ENCODE measurements at regions not wholly inside any gene's neighbourhood (a gene's known extent, or its start where the extent isn't known, plus 50 kb on each side); places are given as distances from the start of the nearest gene placed in this dataset.

- no peak for DNase-seq (ENCODE audit: low read depth, low spot score)
- H3K36me3 Mint-ChIP-seq (ENCODE audit: low read depth): peaks cover 2% of the 10 kb centered on the region
- no peaks in the 10 kb centered on the region for H3K27me3 Mint-ChIP-seq (ENCODE audit: low read depth)
- H3K9me3 Mint-ChIP-seq: peaks cover 2% of the 10 kb centered on the region
- no peak overlapping the region for H3K27ac Mint-ChIP-seq (ENCODE audit: unreplicated experiment)
- H3K4me3 Mint-ChIP-seq: no peak overlapping the region
- TF ChIP-seq CTCF (conservative IDR thresholded peaks at IDR 0.05): no peak
- H3K4me1 Mint-ChIP-seq: peaks cover 6% of the 10 kb centered on the region
These were observed 213.0 kb upstream of the TBC1D5 start for GRCh38 chr3:17955411-17955810.

GRCh38 chr3:17954801-17955200, 212.4 kb upstream of the TBC1D5 start:
- Mint-ChIP-seq H3K27ac (ENCODE audit: unreplicated experiment) (no peak overlapping the region), H3K4me3 (no peak overlapping the region), H3K9me3 (peaks cover 2% of the 10 kb centered on the region), H3K27me3 (ENCODE audit: low read depth) (no peaks in the 10 kb centered on the region), H3K4me1 (peaks cover 6% of the 10 kb centered on the region), H3K36me3 (ENCODE audit: low read depth) (peaks cover 3% of the 10 kb centered on the region)
- no peak for TF ChIP-seq CTCF (conservative IDR thresholded peaks at IDR 0.05)
- DNase-seq (ENCODE audit: low read depth, low spot score): no peak

GRCh38 chr3:17951241-17951640, 208.8 kb upstream of the TBC1D5 start:
- H3K4me3 Mint-ChIP-seq: no peak overlapping the region
- TF ChIP-seq CTCF (conservative IDR thresholded peaks at IDR 0.05): no peak
- peaks cover 33% of the 10 kb centered on the region for H3K4me1 Mint-ChIP-seq
- peaks cover 3% of the 10 kb centered on the region for H3K36me3 Mint-ChIP-seq (ENCODE audit: low read depth)
- H3K27me3 Mint-ChIP-seq (ENCODE audit: low read depth): no peaks in the 10 kb centered on the region
- DNase-seq (ENCODE audit: low read depth, low spot score): no peak
- H3K27ac Mint-ChIP-seq (ENCODE audit: unreplicated experiment): no peak overlapping the region
- peaks cover 2% of the 10 kb centered on the region for H3K9me3 Mint-ChIP-seq

- no peak overlapping the region for H3K4me3 Mint-ChIP-seq
- H3K9me3 Mint-ChIP-seq: peaks cover 2% of the 10 kb centered on the region
- H3K4me1 Mint-ChIP-seq: peaks cover 45% of the 10 kb centered on the region
- H3K27ac Mint-ChIP-seq (ENCODE audit: unreplicated experiment): no peak overlapping the region
- H3K36me3 Mint-ChIP-seq (ENCODE audit: low read depth): peaks cover 3% of the 10 kb centered on the region
- TF ChIP-seq CTCF (conservative IDR thresholded peaks at IDR 0.05): no peak
- no peaks in the 10 kb centered on the region for H3K27me3 Mint-ChIP-seq (ENCODE audit: low read depth)
- no peak for DNase-seq (ENCODE audit: low read depth, low spot score)
These were observed 206.7 kb upstream of the TBC1D5 start for GRCh38 chr3:17949101-17949500.

- Mint-ChIP-seq H3K4me3 (no peak overlapping the region), H3K4me1 (peaks cover 48% of the 10 kb centered on the region), H3K9me3 (peaks cover 2% of the 10 kb centered on the region), H3K27me3 (ENCODE audit: low read depth) (no peaks in the 10 kb centered on the region), H3K27ac (ENCODE audit: unreplicated experiment) (no peak overlapping the region), H3K36me3 (ENCODE audit: low read depth) (peaks cover 3% of the 10 kb centered on the region)
- TF ChIP-seq CTCF (conservative IDR thresholded peaks at IDR 0.05): no peak
- DNase-seq (ENCODE audit: low read depth, low spot score): no peak
These were observed 205.4 kb upstream of the TBC1D5 start for GRCh38 chr3:17947833-17948232.

GRCh38 chr3:17946619-17947018, 204.2 kb upstream of the TBC1D5 start:
- Mint-ChIP-seq H3K27me3 (ENCODE audit: low read depth) (no peaks in the 10 kb centered on the region), H3K4me1 (peaks cover 57% of the 10 kb centered on the region), H3K9me3 (peaks cover 2% of the 10 kb centered on the region), H3K36me3 (ENCODE audit: low read depth) (peaks cover 3% of the 10 kb centered on the region), H3K4me3 (no peak overlapping the region), H3K27ac (ENCODE audit: unreplicated experiment) (no peak overlapping the region)
- TF ChIP-seq CTCF (conservative IDR thresholded peaks at IDR 0.05): no peak
- no peak for DNase-seq (ENCODE audit: low read depth, low spot score)
